H9 (cell line): ENCODE measurements at regions not wholly inside any gene's neighbourhood (a gene's known extent, or its start where the extent isn't known, plus 50 kb on each side); places are given as distances from the start of the nearest gene placed in this dataset.

Experiments
- DNase-seq: peaks from one replicate; pipeline ENCODE4 v3.0.0-alpha.2; 2017
- H2AFZ ChIP-seq: one replicate; pipeline ENCODE4 v1.6.1; 2013; ENCODE audit warnings: mild to moderate bottlenecking, low read length, control low read depth, moderate library complexity
- H2AK5ac ChIP-seq: 2 replicates; pipeline ENCODE4 v1.6.1; 2013; ENCODE audit warnings: low read length, control low read depth, mixed read lengths; ENCODE audit not compliant: insufficient read length
- H2BK120ac ChIP-seq: one replicate; pipeline ENCODE4 v1.6.1; 2013; ENCODE audit warnings: low read depth, mild to moderate bottlenecking, low read length, control low read depth, inconsistent platforms; ENCODE audit not compliant: poor library complexity, severe bottlenecking
- H2BK12ac ChIP-seq: 2 replicates; pipeline ENCODE4 v1.6.1; 2013; ENCODE audit warnings: low read length, control low read depth, mixed read lengths, low read depth; ENCODE audit not compliant: insufficient read length
- H2BK15ac ChIP-seq: 2 replicates; pipeline ENCODE4 v1.6.1; 2013; ENCODE audit warnings: low read depth, low read length, control low read depth
- H2BK20ac ChIP-seq: one replicate; pipeline ENCODE4 v1.6.1; 2013; ENCODE audit warnings: low read depth, mild to moderate bottlenecking, low read length, control low read depth, inconsistent platforms; ENCODE audit not compliant: poor library complexity, severe bottlenecking
- H2BK5ac ChIP-seq: 2 replicates; pipeline ENCODE4 v1.6.1; 2013; ENCODE audit warnings: low read length, control low read depth, mixed read lengths; ENCODE audit not compliant: insufficient read length
- H3K14ac ChIP-seq: 2 replicates; pipeline ENCODE4 v1.6.1; 2013; ENCODE audit warnings: low read length, control low read depth; ENCODE audit not compliant: insufficient read depth
- H3K18ac ChIP-seq: 2 replicates; pipeline ENCODE4 v1.6.1; 2013; ENCODE audit warnings: low read depth, mild to moderate bottlenecking, mixed read lengths, low read length, control low read depth; ENCODE audit not compliant: insufficient read length
- H3K23ac ChIP-seq: 2 replicates; pipeline ENCODE4 v1.6.1; 2013; ENCODE audit warnings: low read length, control low read depth, mixed read lengths, low read depth; ENCODE audit not compliant: insufficient read length
- H3K23me2 ChIP-seq: 2 replicates; pipeline ENCODE4 v1.6.1; 2013; ENCODE audit warnings: low read depth, mild to moderate bottlenecking, mixed read lengths, low read length, control low read depth; ENCODE audit not compliant: insufficient read length, poor library complexity, severe bottlenecking
- H3K27ac ChIP-seq: 2 replicates; pipeline ENCODE4 v1.5.1; 2013; ENCODE audit warnings: low read length, control low read depth, mixed read lengths, low read depth; ENCODE audit not compliant: insufficient read length
- H3K27me3 ChIP-seq: 2 replicates; pipeline ENCODE4 v1.6.1; 2013; ENCODE audit warnings: low read length, control low read depth, inconsistent platforms; ENCODE audit not compliant: insufficient read depth
- H3K4ac ChIP-seq: 2 replicates; pipeline ENCODE4 v1.6.1; 2013; ENCODE audit warnings: low read depth, mild to moderate bottlenecking, control low read depth, inconsistent platforms, low read length, moderate library complexity
- H3K4me1 ChIP-seq: 2 replicates; pipeline ENCODE4 v1.6.1; 2013; ENCODE audit warnings: low read length, control low read depth, inconsistent platforms; ENCODE audit not compliant: insufficient read depth
- H3K4me2 ChIP-seq: 2 replicates; pipeline ENCODE4 v1.6.1; 2013; ENCODE audit warnings: low read length, control low read depth, mixed read lengths; ENCODE audit not compliant: insufficient read length, insufficient read depth
- H3K56ac ChIP-seq: 2 replicates; pipeline ENCODE4 v1.6.1; 2013; ENCODE audit warnings: low read depth, mild to moderate bottlenecking, mixed read lengths, low read length, control low read depth; ENCODE audit not compliant: insufficient read length
- H3K79me1 ChIP-seq: 2 replicates; pipeline ENCODE4 v1.6.1; 2013; ENCODE audit warnings: low read depth, mild to moderate bottlenecking, moderate library complexity, low read length, control low read depth, inconsistent platforms; ENCODE audit not compliant: insufficient read depth, poor library complexity, severe bottlenecking
- H3K79me2 ChIP-seq: 2 replicates; pipeline ENCODE4 v1.6.1; 2013; ENCODE audit warnings: low read length, control low read depth, inconsistent platforms; ENCODE audit not compliant: insufficient read depth
- H3K9ac ChIP-seq: 2 replicates; pipeline ENCODE4 v1.6.1; 2013; ENCODE audit warnings: low read length, control low read depth, mixed read lengths; ENCODE audit not compliant: insufficient read length; ENCODE audit errors: extremely low read depth
- H3K9me3 ChIP-seq: one replicate; pipeline ENCODE4 v1.6.1; 2013; ENCODE audit warnings: low read depth, low read length, inconsistent platforms; ENCODE audit not compliant: control insufficient read depth
- H3T11ph ChIP-seq: one replicate; pipeline ENCODE4 v1.6.1; 2013; ENCODE audit warnings: mild to moderate bottlenecking, low read length, control low read depth, inconsistent platforms
- H4K20me1 ChIP-seq: one replicate; pipeline ENCODE4 v1.6.1; 2013; ENCODE audit not compliant: control insufficient read depth, insufficient read length, insufficient read depth
- H4K5ac ChIP-seq: 2 replicates; pipeline ENCODE4 v1.6.1; 2013; ENCODE audit warnings: low read depth, mild to moderate bottlenecking, mixed read lengths, low read length, control low read depth; ENCODE audit not compliant: insufficient read length
- H4K8ac ChIP-seq: replicated peaks from 2 replicates; pipeline ENCODE4 v1.6.1; 2013; ENCODE audit warnings: low read length, control low read depth, mixed read lengths, low read depth; ENCODE audit not compliant: insufficient read length
- H4K91ac ChIP-seq: 2 replicates; pipeline ENCODE4 v1.6.1; 2013; ENCODE audit warnings: low read depth, mild to moderate bottlenecking, moderate library complexity, mixed read lengths, low read length, control low read depth; ENCODE audit not compliant: insufficient read length
- H3K27ac Mint-ChIP-seq, 3 experiments: 2 replicates in 2 of 3; 3 replicates in 1 of 3; pipeline ENCODE4 v1.8.0; 2020 to 2021; ENCODE audit warnings: mixed read lengths in 3 of 3, mild to moderate bottlenecking in 1 of 3, moderate library complexity in 1 of 3
- H3K27me3 Mint-ChIP-seq: 2 replicates; pipeline ENCODE4 v1.8.0; 2021; ENCODE audit warnings: low read depth, mild to moderate bottlenecking, moderate library complexity, mixed read lengths
- H3K36me3 Mint-ChIP-seq, 3 experiments: 2 replicates in 2 of 3; 3 replicates in 1 of 3; pipeline ENCODE4 v1.8.0; 2020 to 2021; ENCODE audit warnings: low read depth in 3 of 3, mixed read lengths in 3 of 3; ENCODE audit not compliant: insufficient read depth in 1 of 3
- H3K4me1 Mint-ChIP-seq, 2 experiments: 2 replicates each; pipeline ENCODE4 v1.8.0; 2020; ENCODE audit warnings: mixed read lengths in 2 of 2
- H3K4me3 Mint-ChIP-seq, 2 experiments: 2 replicates in 1 of 2; 3 replicates in 1 of 2; pipeline ENCODE4 v1.8.0; 2020 to 2021; ENCODE audit warnings: mild to moderate bottlenecking in 2 of 2, mixed read lengths in 2 of 2, moderate library complexity in 1 of 2
- H3K9me3 Mint-ChIP-seq, 2 experiments: 2 replicates in 1 of 2; 3 replicates in 1 of 2; pipeline ENCODE4 v1.8.0; 2020; ENCODE audit warnings: mild to moderate bottlenecking in 2 of 2, mixed read lengths in 2 of 2, moderate library complexity in 1 of 2
- WGBS: extraction: QIAGEN DNeasy Blood & Tissue Kit; methylation state at CpG from one replicate; pipeline ENCODE4 v1.1.7; 2013; ENCODE audit warnings: missing lambda C conversion rate, low lambda C conversion rate, mixed read lengths; ENCODE audit not compliant: insufficient read length; ENCODE audit errors: extremely low coverage; 5-methylcytosine and 5-hydroxymethylcytosine counted together
- TF ChIP-seq, protein P1 (sequence below): fragments of 200-600 bp; sonication (generic); conservative IDR thresholded peaks from 3 replicates; pipeline ENCODE4 v1.8.0; 2021; ENCODE audit warnings: antibody characterized with exemption, mild to moderate bottlenecking

DNA sequence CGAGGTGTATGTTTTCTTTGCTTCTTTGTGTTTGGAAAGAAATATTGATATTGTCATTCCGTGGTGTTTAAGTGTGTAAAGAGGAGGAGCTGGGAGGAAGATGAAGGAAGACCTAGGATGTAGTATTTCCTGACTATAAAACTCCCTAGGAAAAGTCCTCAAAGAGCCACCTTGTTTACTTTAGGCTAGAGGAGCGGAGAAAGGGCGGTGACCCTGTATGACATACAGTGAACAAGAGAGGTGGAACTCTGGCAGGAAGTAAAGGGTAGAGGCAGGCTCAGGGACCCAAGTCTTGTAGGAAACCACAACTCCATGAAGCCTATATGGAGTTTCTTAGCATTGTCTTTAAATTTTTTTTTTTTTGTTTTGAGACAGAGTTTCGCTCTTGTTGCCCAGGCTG, 303.9 kb downstream of the DOCK8 start:
- H3K27ac Mint-ChIP-seq, result no peak overlapping the region; a peak in 2 of 7 replicates
- H3K36me3 Mint-ChIP-seq, result peaks cover 3 to 13% (median 11%) of the 10 kb centered on the region in 3 experiments; a peak in 6 of 7 replicates
- H3K27me3 Mint-ChIP-seq, result no peaks in the 10 kb centered on the region; the same call in 1 of the 2 replicates
- H3K23me2 ChIP-seq, result no peaks in the 10 kb centered on the region
- H2AK5ac ChIP-seq, result no peak overlapping the region
- H2AFZ ChIP-seq, result no peak overlapping the region
- H3K9me3 Mint-ChIP-seq, result peaks cover 6 to 8% of the 10 kb centered on the region in 2 experiments
- H2BK12ac ChIP-seq, result no peak overlapping the region
- H4K20me1 ChIP-seq, result no peaks in the 10 kb centered on the region
- H4K91ac ChIP-seq, result no peak overlapping the region
- H4K8ac ChIP-seq, result no peak overlapping the region
- no peaks in the 10 kb centered on the region for H3K4me1 ChIP-seq
- no peak overlapping the region for H3K4ac ChIP-seq
- H3K18ac ChIP-seq, result no peak overlapping the region
- no peak overlapping the region for H3K14ac ChIP-seq
- H3K4me1 Mint-ChIP-seq, result peaks cover 4 to 8% of the 10 kb centered on the region in 2 experiments
- H3K23ac ChIP-seq, result no peak overlapping the region
- no peak overlapping the region for H3K56ac ChIP-seq
- no CpG with 5 or more reads among the region's 5 CpGs for WGBS
- TF ChIP-seq, protein P1, sequence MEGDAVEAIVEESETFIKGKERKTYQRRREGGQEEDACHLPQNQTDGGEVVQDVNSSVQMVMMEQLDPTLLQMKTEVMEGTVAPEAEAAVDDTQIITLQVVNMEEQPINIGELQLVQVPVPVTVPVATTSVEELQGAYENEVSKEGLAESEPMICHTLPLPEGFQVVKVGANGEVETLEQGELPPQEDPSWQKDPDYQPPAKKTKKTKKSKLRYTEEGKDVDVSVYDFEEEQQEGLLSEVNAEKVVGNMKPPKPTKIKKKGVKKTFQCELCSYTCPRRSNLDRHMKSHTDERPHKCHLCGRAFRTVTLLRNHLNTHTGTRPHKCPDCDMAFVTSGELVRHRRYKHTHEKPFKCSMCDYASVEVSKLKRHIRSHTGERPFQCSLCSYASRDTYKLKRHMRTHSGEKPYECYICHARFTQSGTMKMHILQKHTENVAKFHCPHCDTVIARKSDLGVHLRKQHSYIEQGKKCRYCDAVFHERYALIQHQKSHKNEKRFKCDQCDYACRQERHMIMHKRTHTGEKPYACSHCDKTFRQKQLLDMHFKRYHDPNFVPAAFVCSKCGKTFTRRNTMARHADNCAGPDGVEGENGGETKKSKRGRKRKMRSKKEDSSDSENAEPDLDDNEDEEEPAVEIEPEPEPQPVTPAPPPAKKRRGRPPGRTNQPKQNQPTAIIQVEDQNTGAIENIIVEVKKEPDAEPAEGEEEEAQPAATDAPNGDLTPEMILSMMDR, result no peak
- no peak overlapping the region for H3K4me2 ChIP-seq
- H4K5ac ChIP-seq, result no peak overlapping the region
- H3K27ac ChIP-seq, result no peak overlapping the region
- no peak overlapping the region for H3K9ac ChIP-seq
- peaks cover 4% of the 10 kb centered on the region for H3K79me1 ChIP-seq
- H3K79me2 ChIP-seq, result peaks cover 2% of the 10 kb centered on the region; the same call in 1 of the 2 replicates
- H2BK5ac ChIP-seq, result no peak overlapping the region
- no peak overlapping the region for H2BK15ac ChIP-seq
- DNase-seq, result no peak
- H3K9me3 ChIP-seq, result no peaks in the 10 kb centered on the region
- no peak overlapping the region for H2BK120ac ChIP-seq
- no peak overlapping the region for H3K4me3 Mint-ChIP-seq
- H2BK20ac ChIP-seq, result no peak overlapping the region
- H3K27me3 ChIP-seq, result no peaks in the 10 kb centered on the region
- H3T11ph ChIP-seq, result no peak overlapping the region
